Endothelial cell of umbilical vein (primary cell): ENCODE measurements at regions not wholly inside any gene's neighbourhood (a gene's known extent, or its start where the extent isn't known, plus 50 kb on each side); places are given as distances from the start of the nearest gene placed in this dataset.

Experiments used
- CTCF ChIP-seq, 2 donors: IDR thresholded peaks; 1 replicate in 1 of 2; 2 replicates in 1 of 2; pipeline ENCODE4 v1.5.1; 2011; ENCODE audit warnings: low read length in 2 of 2, mild to moderate bottlenecking in 2 of 2, moderate library complexity in 2 of 2, control low read depth in 1 of 2, inconsistent platforms in 1 of 2, low read depth in 1 of 2; ENCODE audit not compliant: insufficient read depth in 1 of 2; ENCODE audit errors: extremely low read depth in 1 of 2
- EZH2 ChIP-seq: IDR thresholded peaks from 2 replicates; pipeline ENCODE4 v1.6.1; 2012; ENCODE audit warnings: borderline replicate concordance, low read depth, mild to moderate bottlenecking, moderate library complexity, low read length, inconsistent platforms; ENCODE audit not compliant: severe bottlenecking
- GATA2 ChIP-seq: IDR thresholded peaks from 2 replicates; pipeline ENCODE4 v1.7.0; 2011; ENCODE audit warnings: low read depth, mild to moderate bottlenecking, moderate library complexity, mixed read lengths, low read length; ENCODE audit not compliant: insufficient read length, insufficient read depth
- MYC ChIP-seq: IDR thresholded peaks from one replicate; pipeline ENCODE4 v1.6.1; 2011; ENCODE audit warnings: mild to moderate bottlenecking, low read depth, low read length

GRCh38 chr13:109605846-109606245, 180.5 kb downstream of the IRS2 start:
- TF ChIP-seq CTCF (IDR thresholded peaks at IDR 0.05; ENCODE audit: extremely low read depth in 1 of 2, insufficient read depth in 1 of 2, low read depth in 1 of 2, low read length in 2 of 2) (no peak), EZH2 (no peak), MYC (no peak), GATA2 (no peak)
